ENCODE measurements at regions not wholly inside any gene's neighbourhood (a gene's known extent, or its start where the extent isn't known, plus 50 kb on each side); places are given as distances from the start of the nearest gene placed in this dataset.

DNA sequence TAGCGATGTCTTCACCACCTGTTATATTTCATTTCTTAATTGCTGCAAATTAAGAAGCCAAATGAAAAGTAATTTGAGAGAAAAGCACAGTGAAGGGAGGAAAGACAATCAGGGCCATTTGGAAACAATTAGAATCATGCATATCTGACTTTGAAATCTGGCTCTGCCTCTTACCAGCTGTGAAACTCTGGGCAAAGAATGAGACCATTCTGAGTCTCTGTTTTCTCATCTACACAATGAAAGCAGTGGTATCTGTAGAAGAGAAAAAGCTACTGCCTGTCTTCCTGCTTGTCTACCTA, 334.5 kb upstream of the CYRIA start:
- Mint-ChIP-seq H3K4me3 (ENCODE audit: unreplicated experiment) (no peak overlapping the region), H3K27ac (ENCODE audit: unreplicated experiment) (no peak overlapping the region), H3K36me3 (ENCODE audit: unreplicated experiment) (no peaks in the 10 kb centered on the region), H3K4me1 (ENCODE audit: unreplicated experiment) (no peaks in the 10 kb centered on the region), H3K9me3 (ENCODE audit: unreplicated experiment) (peaks cover 18% of the 10 kb centered on the region), H3K27me3 (ENCODE audit: unreplicated experiment) (no peaks in the 10 kb centered on the region)
- no peak for DNase-seq (ENCODE audit: extremely low spot score, unreplicated experiment)
- TF ChIP-seq, protein P1, sequence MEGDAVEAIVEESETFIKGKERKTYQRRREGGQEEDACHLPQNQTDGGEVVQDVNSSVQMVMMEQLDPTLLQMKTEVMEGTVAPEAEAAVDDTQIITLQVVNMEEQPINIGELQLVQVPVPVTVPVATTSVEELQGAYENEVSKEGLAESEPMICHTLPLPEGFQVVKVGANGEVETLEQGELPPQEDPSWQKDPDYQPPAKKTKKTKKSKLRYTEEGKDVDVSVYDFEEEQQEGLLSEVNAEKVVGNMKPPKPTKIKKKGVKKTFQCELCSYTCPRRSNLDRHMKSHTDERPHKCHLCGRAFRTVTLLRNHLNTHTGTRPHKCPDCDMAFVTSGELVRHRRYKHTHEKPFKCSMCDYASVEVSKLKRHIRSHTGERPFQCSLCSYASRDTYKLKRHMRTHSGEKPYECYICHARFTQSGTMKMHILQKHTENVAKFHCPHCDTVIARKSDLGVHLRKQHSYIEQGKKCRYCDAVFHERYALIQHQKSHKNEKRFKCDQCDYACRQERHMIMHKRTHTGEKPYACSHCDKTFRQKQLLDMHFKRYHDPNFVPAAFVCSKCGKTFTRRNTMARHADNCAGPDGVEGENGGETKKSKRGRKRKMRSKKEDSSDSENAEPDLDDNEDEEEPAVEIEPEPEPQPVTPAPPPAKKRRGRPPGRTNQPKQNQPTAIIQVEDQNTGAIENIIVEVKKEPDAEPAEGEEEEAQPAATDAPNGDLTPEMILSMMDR (IDR thresholded peaks at IDR 0.05) = no peak

DNA sequence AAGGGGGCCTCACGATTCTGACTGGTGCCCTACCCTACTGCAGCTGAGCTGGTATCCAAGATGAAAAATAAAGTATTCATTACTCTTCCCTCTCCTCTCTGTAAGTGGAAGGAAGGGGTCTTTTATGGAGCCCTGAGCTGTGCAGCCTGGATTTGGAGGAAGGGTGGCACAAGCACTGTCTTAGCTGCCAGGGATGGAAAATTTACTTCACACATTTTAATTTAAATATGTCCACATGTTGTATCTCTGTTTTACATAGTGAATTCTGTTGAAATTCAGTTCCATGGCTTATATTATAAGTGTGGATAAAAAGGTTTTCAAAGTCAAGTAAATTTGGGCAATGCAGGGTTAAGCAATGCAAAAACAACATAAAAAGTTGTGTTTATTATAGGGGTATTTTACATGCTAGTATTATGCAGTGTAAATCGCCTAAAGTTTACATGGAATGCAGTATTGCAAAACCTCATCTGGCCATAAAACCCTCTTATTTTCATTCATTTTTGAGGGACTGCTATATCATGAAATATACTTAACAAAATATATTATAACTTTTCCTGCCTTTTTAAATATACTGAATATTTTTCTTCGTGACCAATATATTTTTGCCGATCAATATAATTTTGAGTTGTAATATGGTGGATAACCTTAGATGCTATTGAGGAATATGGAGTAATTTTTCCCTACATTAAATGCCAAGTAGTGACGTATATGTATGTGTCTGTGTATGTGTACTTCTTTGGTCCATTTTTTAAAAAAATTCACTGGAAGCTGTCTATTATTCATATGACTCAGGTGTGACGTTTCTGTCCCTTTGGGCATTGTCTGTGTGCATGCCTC, 333.9 kb upstream of the CYRIA start:
- no peaks in the 10 kb centered on the region for H3K4me1 Mint-ChIP-seq (ENCODE audit: unreplicated experiment)
- no peaks in the 10 kb centered on the region for H3K36me3 Mint-ChIP-seq (ENCODE audit: unreplicated experiment)
- DNase-seq (ENCODE audit: extremely low spot score, unreplicated experiment) = no peak
- peaks cover 21% of the 10 kb centered on the region for H3K9me3 Mint-ChIP-seq (ENCODE audit: unreplicated experiment)
- H3K4me3 Mint-ChIP-seq (ENCODE audit: unreplicated experiment) = no peak overlapping the region
- TF ChIP-seq, protein P1 (IDR thresholded peaks at IDR 0.05) = no peak
- no peak overlapping the region for H3K27ac Mint-ChIP-seq (ENCODE audit: unreplicated experiment)
- no peaks in the 10 kb centered on the region for H3K27me3 Mint-ChIP-seq (ENCODE audit: unreplicated experiment)

DNA sequence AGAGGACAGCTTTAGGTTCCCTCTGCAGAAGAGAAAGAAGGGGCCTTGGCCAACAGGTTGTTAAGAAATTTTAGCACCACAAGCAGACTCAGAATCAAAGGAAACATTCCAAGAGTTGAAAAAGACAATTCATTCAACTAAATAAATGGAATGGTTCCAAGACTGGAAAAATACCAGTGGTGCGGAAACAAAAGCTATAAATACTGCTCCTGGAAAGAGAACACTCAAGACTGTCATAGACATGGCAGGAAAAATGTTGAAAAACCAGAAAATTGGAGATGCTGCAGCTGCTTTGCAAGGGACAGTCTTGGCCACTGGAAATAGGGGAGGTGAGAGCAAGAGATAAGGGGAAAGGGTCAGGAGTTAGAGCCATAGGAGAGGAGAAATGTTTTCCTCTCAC, 312.7 kb upstream of the CYRIA start:
- no peaks in the 10 kb centered on the region for H3K36me3 Mint-ChIP-seq (ENCODE audit: unreplicated experiment)
- TF ChIP-seq, protein P1 (IDR thresholded peaks at IDR 0.05) = no peak
- peaks cover 4% of the 10 kb centered on the region for H3K9me3 Mint-ChIP-seq (ENCODE audit: unreplicated experiment)
- no peaks in the 10 kb centered on the region for H3K27me3 Mint-ChIP-seq (ENCODE audit: unreplicated experiment)
- no peak overlapping the region for H3K27ac Mint-ChIP-seq (ENCODE audit: unreplicated experiment)
- no peak overlapping the region for H3K4me3 Mint-ChIP-seq (ENCODE audit: unreplicated experiment)
- no peak for DNase-seq (ENCODE audit: extremely low spot score, unreplicated experiment)
- H3K4me1 Mint-ChIP-seq (ENCODE audit: unreplicated experiment) = no peaks in the 10 kb centered on the region

- H3K4me1 Mint-ChIP-seq (ENCODE audit: unreplicated experiment) = no peaks in the 10 kb centered on the region
- no peaks in the 10 kb centered on the region for H3K36me3 Mint-ChIP-seq (ENCODE audit: unreplicated experiment)
- H3K27ac Mint-ChIP-seq (ENCODE audit: unreplicated experiment) = no peak overlapping the region
- no peak overlapping the region for H3K4me3 Mint-ChIP-seq (ENCODE audit: unreplicated experiment)
- H3K9me3 Mint-ChIP-seq (ENCODE audit: unreplicated experiment) = peaks cover 4% of the 10 kb centered on the region
- no peaks in the 10 kb centered on the region for H3K27me3 Mint-ChIP-seq (ENCODE audit: unreplicated experiment)
- DNase-seq (ENCODE audit: extremely low spot score, unreplicated experiment) = no peak
- TF ChIP-seq, protein P1 (IDR thresholded peaks at IDR 0.05) = no peak
These were observed 309.1 kb upstream of the CYRIA start for GRCh38 chr2:16974688-16975087.

DNA sequence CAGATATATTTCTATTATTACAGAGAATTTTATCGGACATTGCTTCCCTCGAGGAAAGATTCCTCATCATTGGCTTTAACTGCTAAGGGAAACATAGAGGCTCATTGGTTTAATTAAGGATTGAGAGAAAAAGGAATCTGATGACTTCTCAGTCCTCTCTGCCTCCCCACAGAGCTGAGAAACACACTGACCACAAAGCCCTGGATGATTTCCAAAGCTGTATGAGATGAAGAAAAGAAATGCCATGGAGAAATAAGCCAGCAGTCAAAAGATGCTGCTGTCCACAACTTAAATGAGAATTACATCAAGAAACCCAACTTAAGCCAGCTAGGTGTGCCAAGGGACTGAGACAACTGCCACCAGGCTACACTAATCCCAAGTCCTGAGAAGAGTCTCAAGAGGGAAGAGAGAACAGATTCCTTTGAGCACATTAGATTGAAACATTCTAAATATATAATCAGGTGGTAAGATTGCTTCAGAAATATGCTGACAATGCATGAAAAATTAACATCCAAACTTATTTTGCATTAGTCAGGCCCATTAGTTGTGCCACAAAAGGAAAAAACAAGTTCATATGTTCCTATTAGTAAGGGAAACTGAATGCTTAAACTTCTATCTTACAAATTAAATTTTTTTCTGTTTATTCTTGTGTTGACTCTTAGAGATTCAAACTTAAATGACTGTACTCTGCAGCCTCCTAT, 308.1 kb upstream of the CYRIA start:
- TF ChIP-seq, protein P1 (IDR thresholded peaks at IDR 0.05) = no peak
- H3K27me3 Mint-ChIP-seq (ENCODE audit: unreplicated experiment) = no peaks in the 10 kb centered on the region
- H3K36me3 Mint-ChIP-seq (ENCODE audit: unreplicated experiment) = no peaks in the 10 kb centered on the region
- no peaks in the 10 kb centered on the region for H3K4me1 Mint-ChIP-seq (ENCODE audit: unreplicated experiment)
- H3K27ac Mint-ChIP-seq (ENCODE audit: unreplicated experiment) = no peak overlapping the region
- H3K4me3 Mint-ChIP-seq (ENCODE audit: unreplicated experiment) = no peak overlapping the region
- peaks cover 4% of the 10 kb centered on the region for H3K9me3 Mint-ChIP-seq (ENCODE audit: unreplicated experiment)
- no peak for DNase-seq (ENCODE audit: extremely low spot score, unreplicated experiment)

All from osteocyte (in vitro differentiated cells).